A549 (cell line): ENCODE measurements at regions not wholly inside any gene's neighbourhood (a gene's known extent, or its start where the extent isn't known, plus 50 kb on each side); places are given as distances from the start of the nearest gene placed in this dataset.

Experiments
- EP300 ChIP-seq, 2 experiments: fragments of >200 bp; sonication (Bioruptor Twin); formaldehyde crosslinking; IDR thresholded peaks; 2 replicates in 1 of 2; 3 replicates in 1 of 2; pipeline ENCODE4 v1.6.1; 2016 to 2017
- NFE2L2 ChIP-seq: fragments of 150-350 bp; conservative IDR thresholded peaks from 2 replicates; pipeline ENCODE4 v1.6.1; 2014; ENCODE audit warnings: low read length
- PHF8 ChIP-seq: fragments of 200-600 bp; sonication (generic); IDR thresholded peaks from 2 replicates; pipeline ENCODE4 v1.6.1; 2016; ENCODE audit warnings: low read depth, mild to moderate bottlenecking, antibody characterized with exemption, moderate library complexity, borderline replicate concordance
- POLR2A ChIP-seq: IDR thresholded peaks from 2 replicates; pipeline ENCODE4 v1.6.1; 2012; ENCODE audit warnings: mild to moderate bottlenecking, low read length
- RAD21 ChIP-seq, 2 experiments: fragments of >200 bp in 1 of 2; sonication (Bioruptor Twin) in 1 of 2; formaldehyde crosslinking in 1 of 2; IDR thresholded peaks in 1 of 2; conservative IDR thresholded peaks in 1 of 2; 2 replicates in 1 of 2; 3 replicates in 1 of 2; pipeline ENCODE4 v1.6.1; 2012 to 2018; ENCODE audit warnings: inconsistent platforms in 1 of 2
- ZNF302 ChIP-seq: fragments of 250-450 bp; sonication (Bioruptor Pico); IDR thresholded peaks from 2 replicates; pipeline ENCODE4 v1.9.0; 2021; ENCODE audit warnings: inconsistent platforms, mild to moderate bottlenecking, moderate library complexity
- TF ChIP-seq, protein P1 (sequence below): fragments of >200 bp; sonication (Bioruptor Twin); formaldehyde crosslinking; IDR thresholded peaks from 3 replicates; pipeline ENCODE4 v1.5.1; 2016
- TF ChIP-seq, protein P2 (sequence below): fragments of 200-600 bp; sonication (generic); IDR thresholded peaks from 2 replicates; pipeline ENCODE4 v1.6.1; 2016; ENCODE audit warnings: antibody characterized with exemption, mild to moderate bottlenecking, moderate library complexity
- TF ChIP-seq, protein P3 (sequence below): IDR thresholded peaks from 2 replicates; pipeline ENCODE4 v1.6.1; 2012
- TF ChIP-seq, protein P4 (sequence below): IDR thresholded peaks from 2 replicates; pipeline ENCODE4 v1.6.1; 2012; ENCODE audit warnings: low read depth, borderline replicate concordance

DNA sequence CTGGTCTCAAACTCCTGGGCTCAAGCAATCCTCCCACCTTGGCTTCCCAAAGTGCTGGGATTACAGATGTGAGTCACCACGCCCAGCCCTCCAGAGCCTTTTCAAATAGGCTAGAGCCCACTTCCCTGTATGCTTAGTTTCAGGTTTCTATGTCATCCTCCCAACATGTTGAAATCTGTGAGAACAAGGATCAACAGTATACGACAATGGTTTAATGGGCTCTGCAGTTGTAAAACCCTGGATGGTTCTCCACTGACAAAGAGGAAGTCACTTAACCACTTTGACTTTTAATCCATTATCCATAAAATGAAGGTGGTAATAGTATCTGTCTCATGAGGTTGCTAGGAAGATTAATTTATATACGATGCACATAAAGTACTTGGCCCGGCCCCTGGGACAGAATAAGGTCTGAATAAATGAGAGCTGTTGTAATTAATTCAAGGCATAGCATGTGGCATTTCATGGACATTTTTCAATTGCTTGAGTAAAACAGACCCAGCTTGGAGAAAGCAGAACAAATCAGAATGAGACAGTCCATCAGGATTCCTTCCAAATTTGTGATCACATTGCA, 113.9 kb upstream of the ZNF648 start:
- TF ChIP-seq NFE2L2 (no peak), EP300 (IDR thresholded peaks at IDR 0.05) (no peak), POLR2A (no peak), PHF8 (no peak), ZNF302 (CRISPR knock-in tag) (no peak), RAD21 (conservative IDR thresholded peaks at IDR 0.05 in 1 of 2, IDR thresholded peaks at IDR 0.05 in 1 of 2) (no peak)
- TF ChIP-seq, protein P1, sequence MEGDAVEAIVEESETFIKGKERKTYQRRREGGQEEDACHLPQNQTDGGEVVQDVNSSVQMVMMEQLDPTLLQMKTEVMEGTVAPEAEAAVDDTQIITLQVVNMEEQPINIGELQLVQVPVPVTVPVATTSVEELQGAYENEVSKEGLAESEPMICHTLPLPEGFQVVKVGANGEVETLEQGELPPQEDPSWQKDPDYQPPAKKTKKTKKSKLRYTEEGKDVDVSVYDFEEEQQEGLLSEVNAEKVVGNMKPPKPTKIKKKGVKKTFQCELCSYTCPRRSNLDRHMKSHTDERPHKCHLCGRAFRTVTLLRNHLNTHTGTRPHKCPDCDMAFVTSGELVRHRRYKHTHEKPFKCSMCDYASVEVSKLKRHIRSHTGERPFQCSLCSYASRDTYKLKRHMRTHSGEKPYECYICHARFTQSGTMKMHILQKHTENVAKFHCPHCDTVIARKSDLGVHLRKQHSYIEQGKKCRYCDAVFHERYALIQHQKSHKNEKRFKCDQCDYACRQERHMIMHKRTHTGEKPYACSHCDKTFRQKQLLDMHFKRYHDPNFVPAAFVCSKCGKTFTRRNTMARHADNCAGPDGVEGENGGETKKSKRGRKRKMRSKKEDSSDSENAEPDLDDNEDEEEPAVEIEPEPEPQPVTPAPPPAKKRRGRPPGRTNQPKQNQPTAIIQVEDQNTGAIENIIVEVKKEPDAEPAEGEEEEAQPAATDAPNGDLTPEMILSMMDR = no peak
- TF ChIP-seq, protein P2, sequence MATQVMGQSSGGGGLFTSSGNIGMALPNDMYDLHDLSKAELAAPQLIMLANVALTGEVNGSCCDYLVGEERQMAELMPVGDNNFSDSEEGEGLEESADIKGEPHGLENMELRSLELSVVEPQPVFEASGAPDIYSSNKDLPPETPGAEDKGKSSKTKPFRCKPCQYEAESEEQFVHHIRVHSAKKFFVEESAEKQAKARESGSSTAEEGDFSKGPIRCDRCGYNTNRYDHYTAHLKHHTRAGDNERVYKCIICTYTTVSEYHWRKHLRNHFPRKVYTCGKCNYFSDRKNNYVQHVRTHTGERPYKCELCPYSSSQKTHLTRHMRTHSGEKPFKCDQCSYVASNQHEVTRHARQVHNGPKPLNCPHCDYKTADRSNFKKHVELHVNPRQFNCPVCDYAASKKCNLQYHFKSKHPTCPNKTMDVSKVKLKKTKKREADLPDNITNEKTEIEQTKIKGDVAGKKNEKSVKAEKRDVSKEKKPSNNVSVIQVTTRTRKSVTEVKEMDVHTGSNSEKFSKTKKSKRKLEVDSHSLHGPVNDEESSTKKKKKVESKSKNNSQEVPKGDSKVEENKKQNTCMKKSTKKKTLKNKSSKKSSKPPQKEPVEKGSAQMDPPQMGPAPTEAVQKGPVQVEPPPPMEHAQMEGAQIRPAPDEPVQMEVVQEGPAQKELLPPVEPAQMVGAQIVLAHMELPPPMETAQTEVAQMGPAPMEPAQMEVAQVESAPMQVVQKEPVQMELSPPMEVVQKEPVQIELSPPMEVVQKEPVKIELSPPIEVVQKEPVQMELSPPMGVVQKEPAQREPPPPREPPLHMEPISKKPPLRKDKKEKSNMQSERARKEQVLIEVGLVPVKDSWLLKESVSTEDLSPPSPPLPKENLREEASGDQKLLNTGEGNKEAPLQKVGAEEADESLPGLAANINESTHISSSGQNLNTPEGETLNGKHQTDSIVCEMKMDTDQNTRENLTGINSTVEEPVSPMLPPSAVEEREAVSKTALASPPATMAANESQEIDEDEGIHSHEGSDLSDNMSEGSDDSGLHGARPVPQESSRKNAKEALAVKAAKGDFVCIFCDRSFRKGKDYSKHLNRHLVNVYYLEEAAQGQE = no peak
- TF ChIP-seq, protein P3, sequence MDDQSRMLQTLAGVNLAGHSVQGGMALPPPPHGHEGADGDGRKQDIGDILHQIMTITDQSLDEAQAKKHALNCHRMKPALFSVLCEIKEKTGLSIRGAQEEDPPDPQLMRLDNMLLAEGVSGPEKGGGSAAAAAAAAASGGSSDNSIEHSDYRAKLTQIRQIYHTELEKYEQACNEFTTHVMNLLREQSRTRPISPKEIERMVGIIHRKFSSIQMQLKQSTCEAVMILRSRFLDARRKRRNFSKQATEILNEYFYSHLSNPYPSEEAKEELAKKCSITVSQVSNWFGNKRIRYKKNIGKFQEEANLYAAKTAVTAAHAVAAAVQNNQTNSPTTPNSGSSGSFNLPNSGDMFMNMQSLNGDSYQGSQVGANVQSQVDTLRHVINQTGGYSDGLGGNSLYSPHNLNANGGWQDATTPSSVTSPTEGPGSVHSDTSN = no peak
- TF ChIP-seq, protein P4, sequence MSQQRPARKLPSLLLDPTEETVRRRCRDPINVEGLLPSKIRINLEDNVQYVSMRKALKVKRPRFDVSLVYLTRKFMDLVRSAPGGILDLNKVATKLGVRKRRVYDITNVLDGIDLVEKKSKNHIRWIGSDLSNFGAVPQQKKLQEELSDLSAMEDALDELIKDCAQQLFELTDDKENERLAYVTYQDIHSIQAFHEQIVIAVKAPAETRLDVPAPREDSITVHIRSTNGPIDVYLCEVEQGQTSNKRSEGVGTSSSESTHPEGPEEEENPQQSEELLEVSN = no peak
